ENCODE measurements at regions not wholly inside any gene's neighbourhood (a gene's known extent, or its start where the extent isn't known, plus 50 kb on each side); places are given as distances from the start of the nearest gene placed in this dataset.
"Not testable (repeated sequence)": the region's sequence is repeated elsewhere in the genome, so short reads cannot be mapped to it uniquely, and the experiment has no call there.

GRCh38 chr4:155060419-155060818, 148.0 kb upstream of the NPY2R start:
- Histone ChIP-seq H3K27me3 (no peaks in the 10 kb centered on the region), H3K36me3 (no peaks in the 10 kb centered on the region), H3K9me3 (no peaks in the 10 kb centered on the region), H3K4me3 (no peak overlapping the region), H3K27ac (no peak overlapping the region), H3K4me1 (no peaks in the 10 kb centered on the region)
- no peak for DNase-seq
- intact Hi-C loops (cut with DNase I; ENCODE audit: low total_unique reads), result no loop called here
- no peak for TF ChIP-seq CTCF (IDR thresholded peaks at IDR 0.05)
- no peak for TF ChIP-seq POLR2A (IDR thresholded peaks at IDR 0.05)

- intact Hi-C loops (cut with DNase I; ENCODE audit: low total_unique reads), result no loop called here
Observed at GRCh38 chr4:155060873-155061272, 147.6 kb upstream of the NPY2R start.

GRCh38 chr4:155062948-155063347, 145.5 kb upstream of the NPY2R start:
- Histone ChIP-seq H3K4me1 (no peaks in the 10 kb centered on the region), H3K9me3 (no peaks in the 10 kb centered on the region), H3K4me3 (no peak overlapping the region), H3K27me3 (no peaks in the 10 kb centered on the region), H3K36me3 (no peaks in the 10 kb centered on the region), H3K27ac (no peak overlapping the region)
- intact Hi-C loops (cut with DNase I; ENCODE audit: low total_unique reads), result no loop called here
- DNase-seq, result no peak
- no peak for TF ChIP-seq CTCF (IDR thresholded peaks at IDR 0.05)
- no peak for TF ChIP-seq POLR2A (IDR thresholded peaks at IDR 0.05)

More at GRCh38 chr4:155060873-155061272, 147.6 kb upstream of the NPY2R start:
- Histone ChIP-seq H3K27ac (no peak overlapping the region), H3K4me1 (no peaks in the 10 kb centered on the region), H3K9me3 (no peaks in the 10 kb centered on the region), H3K27me3 (no peaks in the 10 kb centered on the region), H3K36me3 (no peaks in the 10 kb centered on the region), H3K4me3 (no peak overlapping the region)
- no peak for TF ChIP-seq POLR2A (IDR thresholded peaks at IDR 0.05)
- no peak for TF ChIP-seq CTCF (IDR thresholded peaks at IDR 0.05)
- DNase-seq, result no peak

- H3K36me3 ChIP-seq; DNase-seq; H3K9me3 ChIP-seq; intact Hi-C loops (cut with DNase I; ENCODE audit: low total_unique reads); H3K27ac ChIP-seq; H3K4me1 ChIP-seq; H3K27me3 ChIP-seq; H3K4me3 ChIP-seq: not testable (repeated sequence)
Observed at GRCh38 chr4:155064934-155065333, 143.5 kb upstream of the NPY2R start.

- Histone ChIP-seq H3K27me3 (no peaks in the 10 kb centered on the region), H3K27ac (no peak overlapping the region), H3K4me1 (no peaks in the 10 kb centered on the region), H3K4me3 (no peak overlapping the region), H3K36me3 (no peaks in the 10 kb centered on the region), H3K9me3 (no peaks in the 10 kb centered on the region)
- intact Hi-C loops (cut with DNase I; ENCODE audit: low total_unique reads), result no loop called here
- no peak for DNase-seq
- no peak for TF ChIP-seq CTCF (IDR thresholded peaks at IDR 0.05)
- no peak for TF ChIP-seq POLR2A (IDR thresholded peaks at IDR 0.05)
Observed at GRCh38 chr4:155066871-155067270, 141.6 kb upstream of the NPY2R start.

GRCh38 chr4:155071962-155072361, 136.5 kb upstream of the NPY2R start:
- Histone ChIP-seq H3K4me3 (no peak overlapping the region), H3K27me3 (no peaks in the 10 kb centered on the region), H3K27ac (no peak overlapping the region), H3K9me3 (no peaks in the 10 kb centered on the region), H3K4me1 (no peaks in the 10 kb centered on the region), H3K36me3 (no peaks in the 10 kb centered on the region)
- TF ChIP-seq CTCF (IDR thresholded peaks at IDR 0.05) (no peak), POLR2A (IDR thresholded peaks at IDR 0.05) (no peak)
- no peak for DNase-seq
- intact Hi-C loops (cut with DNase I; ENCODE audit: low total_unique reads), result no loop called here

Measured in uterus (tissue), 3 donors.